ENCODE measurements at regions not wholly inside any gene's neighbourhood (a gene's known extent, or its start where the extent isn't known, plus 50 kb on each side); places are given as distances from the start of the nearest gene placed in this dataset.
"Not testable (repeated sequence)": the region's sequence is repeated elsewhere in the genome, so short reads cannot be mapped to it uniquely, and the experiment has no call there.

GRCh38 chr18:10164271-10165071 is 250.7 kb downstream of the VAPA start:
- peak; percentile 77 for DNase-seq
- no peak overlapping the region for H3K4me3 ChIP-seq (ENCODE audit: low read length)
- WGBS (ENCODE audit: insufficient coverage): 26% methylated on average over 6 of the region's 17 CpGs
- H3K27me3 ChIP-seq (ENCODE audit: control insufficient read depth, insufficient read depth, low read length): no peaks in the 10 kb centered on the region
- H3K27ac ChIP-seq (ENCODE audit: low read length): no peak overlapping the region
- no peaks in the 10 kb centered on the region for H3K36me3 ChIP-seq (ENCODE audit: control insufficient read depth, insufficient read depth, low read length)
- peaks cover 22% of the 10 kb centered on the region for H3K4me1 ChIP-seq (ENCODE audit: control insufficient read depth, insufficient read depth, low read length)
- H3K9me3 ChIP-seq (replicated peaks; ENCODE audit: control insufficient read depth, low read depth, low read length): no peaks in the 10 kb centered on the region

- H3K4me1 ChIP-seq (ENCODE audit: control insufficient read depth, insufficient read depth, low read length): peaks cover 25% of the 10 kb centered on the region
- no peaks in the 10 kb centered on the region for H3K9me3 ChIP-seq (replicated peaks; ENCODE audit: control insufficient read depth, low read depth, low read length)
- 87% methylated on average over 21 of the region's 22 CpGs for WGBS (ENCODE audit: insufficient coverage)
- H3K27me3 ChIP-seq (ENCODE audit: control insufficient read depth, insufficient read depth, low read length): no peaks in the 10 kb centered on the region
- H3K36me3 ChIP-seq (ENCODE audit: control insufficient read depth, insufficient read depth, low read length): no peaks in the 10 kb centered on the region
- H3K4me3 ChIP-seq (ENCODE audit: low read length): no peak overlapping the region
- DNase-seq: no peak
- H3K27ac ChIP-seq (ENCODE audit: low read length): no peak overlapping the region
Observed at GRCh38 chr18:10166164-10166807, 252.5 kb downstream of the VAPA start.

GRCh38 chr18:10167759-10168158 is 253.9 kb downstream of the VAPA start:
- DNase-seq: no peak
- 94% methylated on average over 11 of the region's 11 CpGs for WGBS (ENCODE audit: insufficient coverage)
- H3K4me1 ChIP-seq (ENCODE audit: control insufficient read depth, insufficient read depth, low read length): peaks cover 25% of the 10 kb centered on the region
- H3K4me3 ChIP-seq (ENCODE audit: low read length): no peak overlapping the region
- no peaks in the 10 kb centered on the region for H3K9me3 ChIP-seq (replicated peaks; ENCODE audit: control insufficient read depth, low read depth, low read length)
- no peaks in the 10 kb centered on the region for H3K36me3 ChIP-seq (ENCODE audit: control insufficient read depth, insufficient read depth, low read length)
- no peak overlapping the region for H3K27ac ChIP-seq (ENCODE audit: low read length)
- no peaks in the 10 kb centered on the region for H3K27me3 ChIP-seq (ENCODE audit: control insufficient read depth, insufficient read depth, low read length)

- peaks cover 25% of the 10 kb centered on the region for H3K4me1 ChIP-seq (ENCODE audit: control insufficient read depth, insufficient read depth, low read length)
- H3K27me3 ChIP-seq (ENCODE audit: control insufficient read depth, insufficient read depth, low read length): no peaks in the 10 kb centered on the region
- DNase-seq: no peak
- H3K4me3 ChIP-seq (ENCODE audit: low read length): no peak overlapping the region
- H3K9me3 ChIP-seq (replicated peaks; ENCODE audit: control insufficient read depth, low read depth, low read length): no peaks in the 10 kb centered on the region
- H3K27ac ChIP-seq (ENCODE audit: low read length): no peak overlapping the region
- WGBS (ENCODE audit: insufficient coverage): 80% methylated on average over 7 of the region's 9 CpGs
- H3K36me3 ChIP-seq (ENCODE audit: control insufficient read depth, insufficient read depth, low read length): no peaks in the 10 kb centered on the region
Observed at GRCh38 chr18:10168477-10168876, 254.7 kb downstream of the VAPA start.

- no peaks in the 10 kb centered on the region for H3K36me3 ChIP-seq (ENCODE audit: control insufficient read depth, insufficient read depth, low read length)
- H3K9me3 ChIP-seq (replicated peaks; ENCODE audit: control insufficient read depth, low read depth, low read length): no peaks in the 10 kb centered on the region
- 62% methylated on average over 2 of the region's 4 CpGs for WGBS (ENCODE audit: insufficient coverage)
- peaks cover 25% of the 10 kb centered on the region for H3K4me1 ChIP-seq (ENCODE audit: control insufficient read depth, insufficient read depth, low read length)
- peak; percentile 35 for DNase-seq
- no peak overlapping the region for H3K4me3 ChIP-seq (ENCODE audit: low read length)
- H3K27me3 ChIP-seq (ENCODE audit: control insufficient read depth, insufficient read depth, low read length): no peaks in the 10 kb centered on the region
- no peak overlapping the region for H3K27ac ChIP-seq (ENCODE audit: low read length)
Observed at GRCh38 chr18:10169064-10169562, 255.3 kb downstream of the VAPA start.

GRCh38 chr18:10169814-10170213 is 256.0 kb downstream of the VAPA start:
- H3K27me3 ChIP-seq (ENCODE audit: control insufficient read depth, insufficient read depth, low read length): no peaks in the 10 kb centered on the region
- H3K27ac ChIP-seq (ENCODE audit: low read length): no peak overlapping the region
- DNase-seq: no peak
- no peaks in the 10 kb centered on the region for H3K36me3 ChIP-seq (ENCODE audit: control insufficient read depth, insufficient read depth, low read length)
- no peaks in the 10 kb centered on the region for H3K9me3 ChIP-seq (replicated peaks; ENCODE audit: control insufficient read depth, low read depth, low read length)
- H3K4me1 ChIP-seq (ENCODE audit: control insufficient read depth, insufficient read depth, low read length): peaks cover 19% of the 10 kb centered on the region
- H3K4me3 ChIP-seq (ENCODE audit: low read length): no peak overlapping the region
- 100% methylated on average over 1 of the region's 2 CpGs for WGBS (ENCODE audit: insufficient coverage)

- Histone ChIP-seq H3K4me1 (ENCODE audit: control insufficient read depth, insufficient read depth, low read length) (peaks cover 13% of the 10 kb centered on the region), H3K9me3 (replicated peaks; ENCODE audit: control insufficient read depth, low read depth, low read length) (no peaks in the 10 kb centered on the region), H3K27ac (ENCODE audit: low read length) (no peak overlapping the region), H3K27me3 (ENCODE audit: control insufficient read depth, insufficient read depth, low read length) (no peaks in the 10 kb centered on the region), H3K4me3 (ENCODE audit: low read length) (no peak overlapping the region), H3K36me3 (ENCODE audit: control insufficient read depth, insufficient read depth, low read length) (no peaks in the 10 kb centered on the region)
- DNase-seq: no peak
- 83% methylated on average over 4 of the region's 5 CpGs for WGBS (ENCODE audit: insufficient coverage)
Observed at GRCh38 chr18:10170375-10170774, 256.6 kb downstream of the VAPA start.

- not testable (repeated sequence) for H3K4me1 ChIP-seq (ENCODE audit: control insufficient read depth, insufficient read depth, low read length); H3K9me3 ChIP-seq (replicated peaks; ENCODE audit: control insufficient read depth, low read depth, low read length)
- no CpG with 5 or more reads among the region's 2 CpGs for WGBS (ENCODE audit: insufficient coverage)
Observed at GRCh38 chr18:10175333-10175732, 261.5 kb downstream of the VAPA start.

GRCh38 chr18:10179326-10179725 is 265.5 kb downstream of the VAPA start:
- H3K9me3 ChIP-seq (replicated peaks; ENCODE audit: control insufficient read depth, low read depth, low read length); H3K36me3 ChIP-seq (ENCODE audit: control insufficient read depth, insufficient read depth, low read length); H3K27me3 ChIP-seq (ENCODE audit: control insufficient read depth, insufficient read depth, low read length); H3K4me3 ChIP-seq (ENCODE audit: low read length); DNase-seq; H3K27ac ChIP-seq (ENCODE audit: low read length); H3K4me1 ChIP-seq (ENCODE audit: control insufficient read depth, insufficient read depth, low read length): not testable (repeated sequence)
- no CpG with 5 or more reads among the region's 6 CpGs for WGBS (ENCODE audit: insufficient coverage)

More at GRCh38 chr18:10175333-10175732, 261.5 kb downstream of the VAPA start:
- DNase-seq; H3K36me3 ChIP-seq (ENCODE audit: control insufficient read depth, insufficient read depth, low read length); H3K27ac ChIP-seq (ENCODE audit: low read length); H3K27me3 ChIP-seq (ENCODE audit: control insufficient read depth, insufficient read depth, low read length); H3K4me3 ChIP-seq (ENCODE audit: low read length): not testable (repeated sequence)

- Histone ChIP-seq H3K4me3 (ENCODE audit: low read length) (no peak overlapping the region), H3K4me1 (ENCODE audit: control insufficient read depth, insufficient read depth, low read length) (no peaks in the 10 kb centered on the region), H3K27me3 (ENCODE audit: control insufficient read depth, insufficient read depth, low read length) (peaks cover 3% of the 10 kb centered on the region), H3K36me3 (ENCODE audit: control insufficient read depth, insufficient read depth, low read length) (no peaks in the 10 kb centered on the region), H3K9me3 (replicated peaks; ENCODE audit: control insufficient read depth, low read depth, low read length) (peaks cover 2% of the 10 kb centered on the region), H3K27ac (ENCODE audit: low read length) (no peak overlapping the region)
- 91% methylated on average over 8 of the region's 11 CpGs for WGBS (ENCODE audit: insufficient coverage)
- DNase-seq: no peak
Observed at GRCh38 chr18:10182009-10182624, 268.3 kb downstream of the VAPA start.
